A549 (cell line): ENCODE measurements at regions not wholly inside any gene's neighbourhood (a gene's known extent, or its start where the extent isn't known, plus 50 kb on each side); places are given as distances from the start of the nearest gene placed in this dataset.
A peak's percentile ranks its signal among the peaks of the same experiment; 100 is the strongest.

Source experiments
- ATAC-seq, 2 experiments: fragments of 200-7000 bp in 1 of 2; fragments of >200 bp in 1 of 2; cut with Nextera tagmentation in 1 of 2; cut with Tn5 transposase in 1 of 2; 3 replicates each; pipeline versions ENCODE4 v1.8.0 to v1.9.1; 2018 to 2020; ENCODE audit warnings: mild to moderate bottlenecking in 1 of 2, moderate library complexity in 1 of 2
- CTCF ChIA-PET: fragments of 300-600 bp; sonication (Branson Sonifier 250); formaldehyde crosslinking; extraction: SDS; loops from one replicate; lab custom pipeline; 2021; ENCODE audit warnings: antibody characterized with exemption, inconsistent platforms; lab: Yijun Ruan, JAX
- POLR2A ChIA-PET: fragments of 350-600 bp; formaldehyde crosslinking; extraction: SDS; loops from one replicate; lab custom pipeline; 2021; ENCODE audit warnings: antibody characterized with exemption, inconsistent platforms; lab: Yijun Ruan, JAX
- DNase-seq, 2 experiments: peaks; one replicate each; pipeline versions ENCODE4 v3.0.0 to v3.0.0-alpha.2; 2011 to 2016; ENCODE audit warnings: low read depth in 1 of 2, low spot score in 1 of 2
- FAIRE-seq: peaks from 2 replicates; lab custom pipeline; 2011; peaks lifted over from hg19 to GRCh38; lab: Jason Lieb, UNC
- H3K27ac ChIP-seq, 2 experiments: fragments of >200 bp; sonication (Bioruptor Twin); formaldehyde crosslinking; 3 replicates each; pipeline ENCODE4 v1.5.1; 2016 to 2017
- H3K4me1 ChIP-seq: fragments of >200 bp; sonication (Bioruptor Twin); formaldehyde crosslinking; 3 replicates; pipeline ENCODE4 v1.6.1; 2016
- H3K4me2 ChIP-seq: fragments of >200 bp; sonication (Bioruptor Twin); formaldehyde crosslinking; 3 replicates; pipeline ENCODE4 v1.6.1; 2016
- H3K4me3 ChIP-seq: fragments of >200 bp; sonication (Bioruptor Twin); formaldehyde crosslinking; 3 replicates; pipeline ENCODE4 v1.5.1; 2016
- H3K9me3 ChIP-seq: fragments of >200 bp; sonication (Bioruptor Twin); formaldehyde crosslinking; 3 replicates; pipeline ENCODE4 v1.6.1; 2016
- BHLHE40 ChIP-seq: IDR thresholded peaks from 2 replicates; pipeline ENCODE4 v1.6.1; 2012; ENCODE audit warnings: low read depth, low read length, inconsistent platforms
- CBX2 ChIP-seq: fragments of 200-600 bp; sonication (generic); IDR thresholded peaks from 2 replicates; pipeline ENCODE4 v1.6.1; 2016; ENCODE audit warnings: low read depth, mild to moderate bottlenecking, borderline replicate concordance
- CBX8 ChIP-seq: fragments of 200-600 bp; sonication (generic); IDR thresholded peaks from 2 replicates; pipeline ENCODE4 v1.6.1; 2016
- CEBPB ChIP-seq, 2 experiments: fragments of >200 bp in 1 of 2; sonication (Bioruptor Twin) in 1 of 2; formaldehyde crosslinking in 1 of 2; IDR thresholded peaks; 2 replicates each; pipeline ENCODE4 v1.6.1; 2012 to 2016
- CHD2 ChIP-seq: fragments of 150-350 bp; IDR thresholded peaks from 2 replicates; pipeline ENCODE4 v1.6.1; 2014; ENCODE audit warnings: low read length; ENCODE audit not compliant: partially characterized antibody
- EHF ChIP-seq: fragments of 250-450 bp; sonication (Bioruptor Pico); IDR thresholded peaks from 2 replicates; pipeline ENCODE4 v1.5.0; 2020; ENCODE audit warnings: mild to moderate bottlenecking
- EHMT2 ChIP-seq: fragments of 200-600 bp; sonication (generic); IDR thresholded peaks from 2 replicates; pipeline ENCODE4 v1.6.1; 2016; ENCODE audit warnings: antibody characterized with exemption, low read depth, mild to moderate bottlenecking, moderate library complexity
- EP300 ChIP-seq, 2 experiments: fragments of >200 bp; sonication (Bioruptor Twin); formaldehyde crosslinking; IDR thresholded peaks; 2 replicates in 1 of 2; 3 replicates in 1 of 2; pipeline ENCODE4 v1.6.1; 2016 to 2017
- ESRRA ChIP-seq: fragments of 150-350 bp; IDR thresholded peaks from 2 replicates; pipeline ENCODE4 v1.6.1; 2014; ENCODE audit warnings: mild to moderate bottlenecking, low read length, borderline replicate concordance
- FOSL2 ChIP-seq, 2 experiments: fragments of 450-650 bp in 1 of 2; fragments of >200 bp in 1 of 2; sonication (Bioruptor Twin) in 1 of 2; formaldehyde crosslinking; IDR thresholded peaks; 2 replicates each; pipeline versions ENCODE4 v1.5.0 to v1.6.1; 2016 to 2020; ENCODE audit warnings: mild to moderate bottlenecking in 1 of 2, moderate library complexity in 1 of 2
- GATA3 ChIP-seq: IDR thresholded peaks from 2 replicates; pipeline ENCODE4 v1.6.1; 2012; ENCODE audit warnings: borderline replicate concordance
- JUN ChIP-seq, 2 experiments: fragments of >200 bp; sonication (Bioruptor Twin); formaldehyde crosslinking; IDR thresholded peaks; 2 replicates in 1 of 2; 3 replicates in 1 of 2; pipeline ENCODE4 v1.6.1; 2016 to 2017
- JUNB ChIP-seq: fragments of >200 bp; sonication (Bioruptor Twin); formaldehyde crosslinking; IDR thresholded peaks from 2 replicates; pipeline ENCODE4 v1.6.1; 2016
- KDM1A ChIP-seq: fragments of 200-600 bp; sonication (generic); IDR thresholded peaks from 2 replicates; pipeline ENCODE4 v1.6.1; 2016; ENCODE audit warnings: low read depth, mild to moderate bottlenecking
- MAFK ChIP-seq: fragments of 450-650 bp; IDR thresholded peaks from 2 replicates; pipeline ENCODE4 v1.6.1; 2014; ENCODE audit not compliant: partially characterized antibody
- NFE2L2 ChIP-seq: fragments of 150-350 bp; conservative IDR thresholded peaks from 2 replicates; pipeline ENCODE4 v1.6.1; 2014; ENCODE audit warnings: low read length
- NPAS2 ChIP-seq: fragments of 250-450 bp; sonication (Bioruptor Pico); IDR thresholded peaks from 2 replicates; pipeline ENCODE4 v1.8.0; 2022; ENCODE audit warnings: mild to moderate bottlenecking, moderate library complexity, borderline replicate concordance
- RAD21 ChIP-seq, 2 experiments: fragments of >200 bp in 1 of 2; sonication (Bioruptor Twin) in 1 of 2; formaldehyde crosslinking in 1 of 2; IDR thresholded peaks in 1 of 2; conservative IDR thresholded peaks in 1 of 2; 2 replicates in 1 of 2; 3 replicates in 1 of 2; pipeline ENCODE4 v1.6.1; 2012 to 2018; ENCODE audit warnings: inconsistent platforms in 1 of 2
- RFX5 ChIP-seq: fragments of 450-650 bp; IDR thresholded peaks from 2 replicates; pipeline ENCODE4 v1.7.1; 2014; ENCODE audit warnings: antibody characterized with exemption, mild to moderate bottlenecking, moderate library complexity
- SMC3 ChIP-seq: fragments of >200 bp; sonication (Bioruptor Twin); formaldehyde crosslinking; IDR thresholded peaks from 3 replicates; pipeline ENCODE4 v1.6.1; 2018; ENCODE audit warnings: inconsistent platforms
- TFCP2L1 ChIP-seq: fragments of 250-450 bp; sonication (Bioruptor Pico); IDR thresholded peaks from 2 replicates; pipeline ENCODE4 v1.5.0; 2021; ENCODE audit warnings: mild to moderate bottlenecking
- ZSCAN20 ChIP-seq: fragments of 250-450 bp; sonication (Bioruptor Pico); IDR thresholded peaks from 2 replicates; pipeline ENCODE4 v1.8.0; 2022; ENCODE audit warnings: mild to moderate bottlenecking, moderate library complexity
- WGBS: methylation state at CpG from one replicate; pipeline ENCODE4 v1.1.6; 2017; ENCODE audit errors: missing lambda C conversion rate; 5-methylcytosine and 5-hydroxymethylcytosine counted together
- TF ChIP-seq, protein P1 (sequence below): fragments of 150-350 bp; IDR thresholded peaks from 2 replicates; pipeline ENCODE4 v1.6.1; 2014; ENCODE audit warnings: low read depth, mild to moderate bottlenecking, low read length
- TF ChIP-seq, protein P2 (sequence below): fragments of >200 bp; sonication (Bioruptor Twin); formaldehyde crosslinking; IDR thresholded peaks from 3 replicates; pipeline ENCODE4 v1.5.1; 2016
- TF ChIP-seq, protein P3 (sequence below): IDR thresholded peaks from 2 replicates; pipeline ENCODE4 v1.6.1; 2012
- TF ChIP-seq, protein P4 (sequence below): fragments of >200 bp; sonication (Bioruptor Twin); formaldehyde crosslinking; IDR thresholded peaks from 2 replicates; pipeline ENCODE4 v1.6.1; 2016
- TF ChIP-seq, protein P5 (sequence below): IDR thresholded peaks from 2 replicates; pipeline ENCODE4 v1.6.1; 2012; ENCODE audit warnings: low read depth, borderline replicate concordance
- TF ChIP-seq, protein P6 (sequence below): fragments of >200 bp; sonication (Bioruptor Twin); formaldehyde crosslinking; IDR thresholded peaks from 3 replicates; pipeline ENCODE4 v1.6.1; 2016
- TF ChIP-seq, protein P7 (sequence below): fragments of 250-450 bp; sonication (Bioruptor Pico); IDR thresholded peaks from 2 replicates; pipeline ENCODE4 v1.5.0; 2020; ENCODE audit warnings: low read depth, mild to moderate bottlenecking, moderate library complexity
- TF ChIP-seq, protein P8 (sequence below): fragments of 250-450 bp; sonication (Bioruptor Pico); IDR thresholded peaks from 2 replicates; pipeline ENCODE4 v1.5.0; 2021; ENCODE audit warnings: mild to moderate bottlenecking, moderate library complexity, borderline replicate concordance

DNA sequence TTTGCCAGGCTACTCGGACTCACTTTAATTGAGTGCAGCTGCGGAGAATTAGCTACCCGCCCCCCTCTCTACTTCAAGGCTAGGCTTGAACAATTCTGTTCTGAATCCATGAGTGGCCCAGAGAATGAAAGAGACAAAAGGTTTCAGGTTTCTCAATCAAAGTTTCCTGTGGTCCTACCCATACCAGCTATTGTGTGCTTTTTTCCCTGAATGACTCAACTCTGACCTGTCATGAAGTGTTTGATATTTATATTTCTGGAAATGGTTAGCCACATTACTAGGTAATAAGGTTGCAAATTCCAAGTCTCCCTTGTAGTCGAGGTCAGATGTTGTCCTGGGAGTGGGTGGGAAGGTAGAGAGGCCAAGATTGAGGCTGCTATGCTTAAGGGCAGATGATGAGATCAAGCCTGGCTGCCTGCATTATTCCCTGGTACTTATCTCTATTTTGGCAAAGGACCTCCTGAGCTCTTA, 392.7 kb upstream of the TBL1XR1 start:
- Histone ChIP-seq H3K9me3 (peaks cover 6% of the 10 kb centered on the region; the same call in 1 of the 3 replicates), H3K27ac (peak overlapping the region; percentile 69 to 86), H3K4me1 (peaks cover 44% of the 10 kb centered on the region), H3K4me2 (peak overlapping the region; percentile 68), H3K4me3 (no peak overlapping the region)
- 3% methylated on average over 4 of the region's 4 CpGs for WGBS
- DNase-seq (peak; percentile 47 to 88), FAIRE-seq (no peak), ATAC-seq (peak; percentile 83 to 93)
- TF ChIP-seq FOSL2 (IDR thresholded peaks at IDR 0.05) (peak; percentile 46; the same call in 1 of the 2 replicates), FOSL2 (CRISPR knock-in tag; IDR thresholded peaks at IDR 0.05) (peak; percentile 84), RAD21 (conservative IDR thresholded peaks at IDR 0.05 in 1 of 2, IDR thresholded peaks at IDR 0.05 in 1 of 2) (peak in 1 of 2 experiments; percentile 64; a peak in 3 of 5 replicates), EHF (CRISPR knock-in tag) (no peak), JUNB (peak; percentile 76), JUN (IDR thresholded peaks at IDR 0.05) (peak; percentile 72 to 76; a peak in 4 of 5 replicates), ZSCAN20 (no peak), BHLHE40 (no peak), CEBPB (IDR thresholded peaks at IDR 0.05) (peak; percentile 68 to 74; a peak in 2 of 4 replicates), SMC3 (peak; percentile 49), EP300 (IDR thresholded peaks at IDR 0.05) (peak; percentile 78 to 84; a peak in 4 of 5 replicates), GATA3 (peak; percentile 69; the same call in 1 of the 2 replicates), CHD2 (no peak), NFE2L2 (no peak), EHMT2 (no peak), CBX8 (no peak)
- TF ChIP-seq, protein P1, sequence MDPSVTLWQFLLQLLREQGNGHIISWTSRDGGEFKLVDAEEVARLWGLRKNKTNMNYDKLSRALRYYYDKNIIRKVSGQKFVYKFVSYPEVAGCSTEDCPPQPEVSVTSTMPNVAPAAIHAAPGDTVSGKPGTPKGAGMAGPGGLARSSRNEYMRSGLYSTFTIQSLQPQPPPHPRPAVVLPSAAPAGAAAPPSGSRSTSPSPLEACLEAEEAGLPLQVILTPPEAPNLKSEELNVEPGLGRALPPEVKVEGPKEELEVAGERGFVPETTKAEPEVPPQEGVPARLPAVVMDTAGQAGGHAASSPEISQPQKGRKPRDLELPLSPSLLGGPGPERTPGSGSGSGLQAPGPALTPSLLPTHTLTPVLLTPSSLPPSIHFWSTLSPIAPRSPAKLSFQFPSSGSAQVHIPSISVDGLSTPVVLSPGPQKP = no peak
- TF ChIP-seq, protein P2, sequence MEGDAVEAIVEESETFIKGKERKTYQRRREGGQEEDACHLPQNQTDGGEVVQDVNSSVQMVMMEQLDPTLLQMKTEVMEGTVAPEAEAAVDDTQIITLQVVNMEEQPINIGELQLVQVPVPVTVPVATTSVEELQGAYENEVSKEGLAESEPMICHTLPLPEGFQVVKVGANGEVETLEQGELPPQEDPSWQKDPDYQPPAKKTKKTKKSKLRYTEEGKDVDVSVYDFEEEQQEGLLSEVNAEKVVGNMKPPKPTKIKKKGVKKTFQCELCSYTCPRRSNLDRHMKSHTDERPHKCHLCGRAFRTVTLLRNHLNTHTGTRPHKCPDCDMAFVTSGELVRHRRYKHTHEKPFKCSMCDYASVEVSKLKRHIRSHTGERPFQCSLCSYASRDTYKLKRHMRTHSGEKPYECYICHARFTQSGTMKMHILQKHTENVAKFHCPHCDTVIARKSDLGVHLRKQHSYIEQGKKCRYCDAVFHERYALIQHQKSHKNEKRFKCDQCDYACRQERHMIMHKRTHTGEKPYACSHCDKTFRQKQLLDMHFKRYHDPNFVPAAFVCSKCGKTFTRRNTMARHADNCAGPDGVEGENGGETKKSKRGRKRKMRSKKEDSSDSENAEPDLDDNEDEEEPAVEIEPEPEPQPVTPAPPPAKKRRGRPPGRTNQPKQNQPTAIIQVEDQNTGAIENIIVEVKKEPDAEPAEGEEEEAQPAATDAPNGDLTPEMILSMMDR = no peak
- TF ChIP-seq, protein P3, sequence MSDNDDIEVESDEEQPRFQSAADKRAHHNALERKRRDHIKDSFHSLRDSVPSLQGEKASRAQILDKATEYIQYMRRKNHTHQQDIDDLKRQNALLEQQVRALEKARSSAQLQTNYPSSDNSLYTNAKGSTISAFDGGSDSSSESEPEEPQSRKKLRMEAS = peak; percentile 28; the same call in 1 of the 2 replicates
- TF ChIP-seq, protein P4, sequence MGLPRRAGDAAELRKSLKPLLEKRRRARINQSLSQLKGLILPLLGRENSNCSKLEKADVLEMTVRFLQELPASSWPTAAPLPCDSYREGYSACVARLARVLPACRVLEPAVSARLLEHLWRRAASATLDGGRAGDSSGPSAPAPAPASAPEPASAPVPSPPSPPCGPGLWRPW = 0 out of 2 replicates have a peak, but pooled peaks have one; percentile 50
- TF ChIP-seq, protein P5, sequence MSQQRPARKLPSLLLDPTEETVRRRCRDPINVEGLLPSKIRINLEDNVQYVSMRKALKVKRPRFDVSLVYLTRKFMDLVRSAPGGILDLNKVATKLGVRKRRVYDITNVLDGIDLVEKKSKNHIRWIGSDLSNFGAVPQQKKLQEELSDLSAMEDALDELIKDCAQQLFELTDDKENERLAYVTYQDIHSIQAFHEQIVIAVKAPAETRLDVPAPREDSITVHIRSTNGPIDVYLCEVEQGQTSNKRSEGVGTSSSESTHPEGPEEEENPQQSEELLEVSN = no peak
- TF ChIP-seq, protein P6, sequence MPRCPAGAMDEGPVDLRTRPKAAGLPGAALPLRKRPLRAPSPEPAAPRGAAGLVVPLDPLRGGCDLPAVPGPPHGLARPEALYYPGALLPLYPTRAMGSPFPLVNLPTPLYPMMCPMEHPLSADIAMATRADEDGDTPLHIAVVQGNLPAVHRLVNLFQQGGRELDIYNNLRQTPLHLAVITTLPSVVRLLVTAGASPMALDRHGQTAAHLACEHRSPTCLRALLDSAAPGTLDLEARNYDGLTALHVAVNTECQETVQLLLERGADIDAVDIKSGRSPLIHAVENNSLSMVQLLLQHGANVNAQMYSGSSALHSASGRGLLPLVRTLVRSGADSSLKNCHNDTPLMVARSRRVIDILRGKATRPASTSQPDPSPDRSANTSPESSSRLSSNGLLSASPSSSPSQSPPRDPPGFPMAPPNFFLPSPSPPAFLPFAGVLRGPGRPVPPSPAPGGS = peak; percentile 41; the same call in 1 of the 3 replicates
- ChIA-PET CTCF (interaction anchor here (0.6 to 2.7 kb wide), 2 partner anchors 17 to 229 kb away, joined by 3 to 6 read pairs; no protein-coding TSS in a partner anchor), POLR2A (interaction anchor here (1.0 kb wide), 1 partner anchor 16 kb away, joined by 3 read pairs; no protein-coding TSS in a partner anchor)

DNA sequence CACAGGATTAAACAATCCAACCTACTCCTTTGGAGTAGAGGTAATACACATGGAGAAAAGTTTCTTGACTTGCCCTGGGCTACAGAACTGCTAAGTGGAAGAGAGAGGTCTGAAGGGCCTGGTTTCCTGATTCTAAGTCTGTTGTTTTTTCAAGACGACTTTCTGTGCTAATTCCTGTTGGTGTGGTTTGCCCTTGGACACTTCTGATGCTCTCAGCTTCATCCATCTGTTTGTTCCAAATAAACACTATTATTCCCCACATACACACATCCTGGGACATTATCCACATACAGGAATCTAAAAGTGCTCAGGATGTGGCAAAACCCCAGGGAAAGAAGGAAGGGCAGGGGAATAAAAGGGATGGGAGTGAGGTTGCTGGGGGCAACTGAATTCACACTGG, 393.5 kb upstream of the TBL1XR1 start:
- FAIRE-seq (no peak), ATAC-seq (no peak), DNase-seq (no peak)
- WGBS = 73% methylated on average over 1 of the region's 1 CpG
- CTCF ChIA-PET = interaction anchor here (2.7 kb wide), 1 partner anchor 16 kb away, joined by 6 read pairs; no protein-coding TSS in a partner anchor
- H3K9me3 ChIP-seq = peaks cover 6% of the 10 kb centered on the region; the same call in 1 of the 3 replicates
- peaks cover 50% of the 10 kb centered on the region for H3K4me1 ChIP-seq
- peak overlapping the region; percentile 68; the same call in 2 of the 3 replicates for H3K4me2 ChIP-seq
- POLR2A ChIA-PET = interaction anchor here (0.6 kb wide), 1 partner anchor 35 kb away, joined by 3 read pairs; no protein-coding TSS in a partner anchor
- TF ChIP-seq MAFK (no peak), RFX5 (no peak), JUNB (no peak), ESRRA (no peak), FOSL2 (IDR thresholded peaks at IDR 0.05) (no peak), FOSL2 (CRISPR knock-in tag; IDR thresholded peaks at IDR 0.05) (no peak), NPAS2 (CRISPR knock-in tag) (no peak), CBX2 (no peak), KDM1A (no peak), TFCP2L1 (CRISPR knock-in tag) (no peak)
- TF ChIP-seq, protein P7, sequence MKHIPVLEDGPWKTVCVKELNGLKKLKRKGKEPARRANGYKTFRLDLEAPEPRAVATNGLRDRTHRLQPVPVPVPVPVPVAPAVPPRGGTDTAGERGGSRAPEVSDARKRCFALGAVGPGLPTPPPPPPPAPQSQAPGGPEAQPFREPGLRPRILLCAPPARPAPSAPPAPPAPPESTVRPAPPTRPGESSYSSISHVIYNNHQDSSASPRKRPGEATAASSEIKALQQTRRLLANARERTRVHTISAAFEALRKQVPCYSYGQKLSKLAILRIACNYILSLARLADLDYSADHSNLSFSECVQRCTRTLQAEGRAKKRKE (CRISPR knock-in tag) = no peak
- TF ChIP-seq, protein P8, sequence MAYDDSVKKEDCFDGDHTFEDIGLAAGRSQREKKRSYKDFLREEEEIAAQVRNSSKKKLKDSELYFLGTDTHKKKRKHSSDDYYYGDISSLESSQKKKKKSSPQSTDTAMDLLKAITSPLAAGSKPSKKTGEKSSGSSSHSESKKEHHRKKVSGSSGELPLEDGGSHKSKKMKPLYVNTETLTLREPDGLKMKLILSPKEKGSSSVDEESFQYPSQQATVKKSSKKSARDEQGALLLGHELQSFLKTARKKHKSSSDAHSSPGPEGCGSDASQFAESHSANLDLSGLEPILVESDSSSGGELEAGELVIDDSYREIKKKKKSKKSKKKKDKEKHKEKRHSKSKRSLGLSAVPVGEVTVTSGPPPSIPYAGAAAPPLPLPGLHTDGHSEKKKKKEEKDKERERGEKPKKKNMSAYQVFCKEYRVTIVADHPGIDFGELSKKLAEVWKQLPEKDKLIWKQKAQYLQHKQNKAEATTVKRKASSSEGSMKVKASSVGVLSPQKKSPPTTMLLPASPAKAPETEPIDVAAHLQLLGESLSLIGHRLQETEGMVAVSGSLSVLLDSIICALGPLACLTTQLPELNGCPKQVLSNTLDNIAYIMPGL (CRISPR knock-in tag) = no peak
- no peak overlapping the region for H3K4me3 ChIP-seq
- peak overlapping the region; percentile 69 to 86 for H3K27ac ChIP-seq
